Fibroblast of the aortic adventitia (primary cell): ENCODE measurements at regions not wholly inside any gene's neighbourhood (a gene's known extent, or its start where the extent isn't known, plus 50 kb on each side); places are given as distances from the start of the nearest gene placed in this dataset.

ENCODE experiments used
- DNase-seq: peaks from one replicate; pipeline ENCODE4 v3.0.0-alpha.2; 2010; ENCODE audit warnings: low read depth
- H3K4me3 ChIP-seq: 2 replicates; pipeline ENCODE4 v1.5.1; 2011; ENCODE audit warnings: low read depth, mild to moderate bottlenecking, control low read depth, low read length, moderate library complexity
- CTCF ChIP-seq: IDR thresholded peaks from 2 replicates; pipeline ENCODE4 v1.5.1; 2011; ENCODE audit warnings: mild to moderate bottlenecking, low read length, control low read depth, inconsistent platforms; ENCODE audit not compliant: insufficient read depth

- DNase-seq = no peak
- no peak overlapping the region for H3K4me3 ChIP-seq
- TF ChIP-seq CTCF = no peak
Measured at GRCh38 chr3:146914409-146914808, 309.3 kb upstream of the PLSCR5 start.

GRCh38 chr3:146912241-146913015 lies 307.3 kb upstream of the PLSCR5 start:
- H3K4me3 ChIP-seq = no peak overlapping the region
- DNase-seq = peak; percentile 50
- TF ChIP-seq CTCF = no peak

DNA sequence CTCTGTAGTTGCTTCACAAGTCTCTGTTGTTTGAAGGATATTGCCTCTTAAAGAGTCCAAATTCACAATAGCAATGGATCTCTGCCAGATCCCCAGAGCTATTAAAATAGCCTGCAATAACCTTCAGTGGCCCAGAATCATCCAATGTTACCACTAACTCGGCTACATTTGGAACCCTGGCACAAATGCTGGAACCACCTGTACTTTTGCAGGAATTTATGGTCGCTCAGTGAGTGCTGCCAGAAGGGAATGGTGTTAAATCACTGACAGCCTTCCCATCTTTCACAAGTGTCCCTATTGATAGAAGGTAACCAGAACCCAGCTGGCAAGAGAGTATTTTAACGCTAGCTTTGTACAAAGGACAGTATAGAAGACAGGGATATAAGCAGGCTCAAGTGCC lies 298.8 kb upstream of the PLSCR5 start:
- DNase-seq = no peak
- H3K4me3 ChIP-seq = no peak overlapping the region
- no peak for TF ChIP-seq CTCF

DNA sequence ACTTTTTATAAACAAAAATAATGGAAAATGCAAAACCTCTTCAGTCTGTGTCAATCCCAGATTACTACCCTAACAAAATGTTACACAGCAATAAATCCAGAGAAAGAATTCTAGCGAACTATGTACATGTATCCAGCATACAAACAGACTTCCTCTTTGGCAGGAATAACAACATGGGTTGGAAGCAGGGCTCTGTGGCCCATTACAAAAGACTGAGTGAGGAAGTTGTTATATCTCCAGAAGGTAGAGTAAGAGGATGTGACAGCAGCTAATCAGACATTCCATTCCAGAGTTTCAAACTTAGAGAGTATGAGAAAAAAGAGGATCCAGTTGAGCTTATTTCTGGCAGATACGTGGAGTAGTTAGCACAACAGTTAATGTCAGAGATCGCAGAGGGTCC lies 294.0 kb upstream of the PLSCR5 start:
- no peak for DNase-seq
- H3K4me3 ChIP-seq = no peak overlapping the region
- TF ChIP-seq CTCF = no peak

DNA sequence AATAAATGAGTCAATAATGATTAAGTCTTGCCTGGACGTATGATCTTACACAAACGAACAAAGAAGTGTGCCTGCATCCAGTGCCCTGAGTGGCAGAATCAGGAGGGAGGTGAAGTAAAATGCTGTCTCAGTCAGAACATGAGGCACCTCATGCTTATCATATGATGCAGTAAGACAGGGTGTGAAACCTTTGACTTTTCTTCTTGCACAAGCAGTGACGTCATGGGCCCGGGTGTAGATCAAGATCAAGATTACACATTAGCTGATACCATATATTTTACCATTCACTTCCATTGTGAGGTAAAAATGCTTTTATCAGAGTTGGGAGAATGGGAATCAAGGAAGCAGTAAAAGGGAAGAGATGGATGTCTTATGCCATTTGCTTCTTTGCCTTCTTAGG lies 291.6 kb upstream of the PLSCR5 start:
- DNase-seq = no peak

GRCh38 chr3:146895026-146895749 lies 290.0 kb upstream of the PLSCR5 start:
- TF ChIP-seq CTCF = no peak
- peak; percentile 57 for DNase-seq
- H3K4me3 ChIP-seq = no peak overlapping the region

More for the DNA sequence above, 291.6 kb upstream of the PLSCR5 start:
- TF ChIP-seq CTCF = no peak
- no peak overlapping the region for H3K4me3 ChIP-seq
